ENCODE measurements at regions not wholly inside any gene's neighbourhood (a gene's known extent, or its start where the extent isn't known, plus 50 kb on each side); places are given as distances from the start of the nearest gene placed in this dataset.

- H3K4me3 ChIP-seq (replicated peaks; ENCODE audit: low read depth, low read length) = no peak overlapping the region
- no peak for DNase-seq (ENCODE audit: extremely low read depth, low read depth)
- TF ChIP-seq CTCF (IDR thresholded peaks at IDR 0.05; ENCODE audit: low read depth, low read length, missing control alignments) = no peak
These were observed 105.5 kb downstream of the EBNA1BP2 start for GRCh38 chr1:43066578-43066977.

GRCh38 chr1:43065616-43066399, 106.3 kb downstream of the EBNA1BP2 start:
- DNase-seq (ENCODE audit: extremely low read depth, low read depth) = no peak
- no peak overlapping the region for H3K4me3 ChIP-seq (replicated peaks; ENCODE audit: low read depth, low read length)
- no peak for TF ChIP-seq CTCF (IDR thresholded peaks at IDR 0.05; ENCODE audit: low read depth, low read length, missing control alignments)

GRCh38 chr1:43065191-43065590, 106.5 kb upstream of the SLC2A1 start:
- no peak overlapping the region for H3K4me3 ChIP-seq (replicated peaks; ENCODE audit: low read depth, low read length)
- TF ChIP-seq CTCF (IDR thresholded peaks at IDR 0.05; ENCODE audit: low read depth, low read length, missing control alignments) = no peak
- DNase-seq (ENCODE audit: extremely low read depth, low read depth) = no peak

GRCh38 chr1:43063394-43064219, 104.9 kb upstream of the SLC2A1 start:
- DNase-seq (ENCODE audit: extremely low read depth, low read depth) = no peak
- no peak for TF ChIP-seq CTCF (IDR thresholded peaks at IDR 0.05; ENCODE audit: low read depth, low read length, missing control alignments)
- H3K4me3 ChIP-seq (replicated peaks; ENCODE audit: low read depth, low read length) = no peak overlapping the region

- H3K4me3 ChIP-seq (replicated peaks; ENCODE audit: low read depth, low read length) = no peak overlapping the region
- DNase-seq (ENCODE audit: extremely low read depth, low read depth) = no peak
- no peak for TF ChIP-seq CTCF (IDR thresholded peaks at IDR 0.05; ENCODE audit: low read depth, low read length, missing control alignments)
These were observed 103.9 kb upstream of the SLC2A1 start for GRCh38 chr1:43062527-43063095.

GRCh38 chr1:43061757-43062156, 103.1 kb upstream of the SLC2A1 start:
- H3K4me3 ChIP-seq (replicated peaks; ENCODE audit: low read depth, low read length) = no peak overlapping the region
- TF ChIP-seq CTCF (IDR thresholded peaks at IDR 0.05; ENCODE audit: low read depth, low read length, missing control alignments) = no peak
- DNase-seq (ENCODE audit: extremely low read depth, low read depth) = no peak

All from HFF-Myc (cell line).